Nucleus accumbens (tissue), 56 donors: ENCODE measurements at regions not wholly inside any gene's neighbourhood (a gene's known extent, or its start where the extent isn't known, plus 50 kb on each side); places are given as distances from the start of the nearest gene placed in this dataset.
"Not testable (repeated sequence)": the region's sequence is repeated elsewhere in the genome, so short reads cannot be mapped to it uniquely, and the experiment has no call there.

ENCODE experiments used
- DNase-seq, 56 donors: peaks; one replicate each; lab custom pipeline; 2025; lab: John Stamatoyannopoulos, UW

GRCh38 chr12:9450127-9450567 is 157.6 kb downstream of the KLRB1 start:
- DNase-seq = not testable (repeated sequence)

- DNase-seq = peak in 1 of 56 donors; percentile 1
These were observed 158.0 kb downstream of the KLRB1 start for GRCh38 chr12:9449657-9450126.

- no peak for DNase-seq
These were observed 158.5 kb downstream of the KLRB1 start for GRCh38 chr12:9449181-9449580.

GRCh38 chr12:9448648-9449047 is 159.1 kb downstream of the KLRB1 start:
- not testable (repeated sequence) for DNase-seq

- peak; percentile 4 to 91 (median 72) for DNase-seq
These were observed 159.7 kb downstream of the KLRB1 start for GRCh38 chr12:9447791-9448614.

GRCh38 chr12:9446883-9447761 is 160.6 kb downstream of the KLRB1 start:
- DNase-seq = not testable (repeated sequence)

- not testable (repeated sequence) for DNase-seq
These were observed 167.3 kb downstream of the KLRB1 start for GRCh38 chr12:9440428-9440827.

- DNase-seq = not testable (repeated sequence)
These were observed 172.0 kb downstream of the KLRB1 start for GRCh38 chr12:9435682-9436081.

- not testable (repeated sequence) for DNase-seq
These were observed 177.3 kb downstream of the KLRB1 start for GRCh38 chr12:9430385-9430784.

GRCh38 chr12:9428856-9429255 is 178.9 kb downstream of the KLRB1 start:
- not testable (repeated sequence) for DNase-seq

GRCh38 chr12:9425429-9425828 is 182.3 kb downstream of the KLRB1 start:
- DNase-seq = not testable (repeated sequence)

GRCh38 chr12:9424175-9424740 is 183.5 kb downstream of the KLRB1 start:
- DNase-seq = not testable (repeated sequence)

- not testable (repeated sequence) for DNase-seq
These were observed 185.0 kb downstream of the KLRB1 start for GRCh38 chr12:9422689-9423088.

- DNase-seq = not testable (repeated sequence)
These were observed 186.1 kb downstream of the KLRB1 start for GRCh38 chr12:9421520-9422086.

- DNase-seq = not testable (repeated sequence)
These were observed 186.7 kb downstream of the KLRB1 start for GRCh38 chr12:9420817-9421519.

- not testable (repeated sequence) for DNase-seq
These were observed 189.1 kb downstream of the KLRB1 start for GRCh38 chr12:9418669-9419041.

GRCh38 chr12:9417947-9418668 is 189.6 kb downstream of the KLRB1 start:
- DNase-seq = not testable (repeated sequence)

GRCh38 chr12:9417341-9417740 is 190.4 kb downstream of the KLRB1 start:
- DNase-seq = not testable (repeated sequence)

GRCh38 chr12:9416346-9416745 is 191.4 kb downstream of the KLRB1 start:
- DNase-seq = not testable (repeated sequence)
